ENCODE measurements at regions not wholly inside any gene's neighbourhood (a gene's known extent, or its start where the extent isn't known, plus 50 kb on each side); places are given as distances from the start of the nearest gene placed in this dataset.

DNA sequence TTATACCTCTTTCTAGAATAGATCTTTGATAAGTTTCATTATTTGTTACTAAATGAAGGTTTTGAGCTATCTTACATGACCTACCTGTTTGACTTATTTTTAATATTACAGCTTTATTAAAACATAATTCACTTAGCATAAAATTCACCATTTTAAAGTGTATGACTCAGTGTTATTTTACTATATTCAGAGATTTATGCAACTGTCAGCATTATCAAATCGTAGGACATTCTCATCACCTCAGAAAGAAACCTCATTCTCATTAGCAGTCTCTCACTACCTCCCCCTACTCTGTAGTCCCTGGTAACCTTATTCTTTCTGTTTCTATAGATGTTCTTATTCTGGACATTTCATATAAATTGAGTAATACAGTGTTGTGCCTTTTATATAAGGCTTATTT lies 207.9 kb upstream of the FOXP2 start:
- TF ChIP-seq, protein P1, sequence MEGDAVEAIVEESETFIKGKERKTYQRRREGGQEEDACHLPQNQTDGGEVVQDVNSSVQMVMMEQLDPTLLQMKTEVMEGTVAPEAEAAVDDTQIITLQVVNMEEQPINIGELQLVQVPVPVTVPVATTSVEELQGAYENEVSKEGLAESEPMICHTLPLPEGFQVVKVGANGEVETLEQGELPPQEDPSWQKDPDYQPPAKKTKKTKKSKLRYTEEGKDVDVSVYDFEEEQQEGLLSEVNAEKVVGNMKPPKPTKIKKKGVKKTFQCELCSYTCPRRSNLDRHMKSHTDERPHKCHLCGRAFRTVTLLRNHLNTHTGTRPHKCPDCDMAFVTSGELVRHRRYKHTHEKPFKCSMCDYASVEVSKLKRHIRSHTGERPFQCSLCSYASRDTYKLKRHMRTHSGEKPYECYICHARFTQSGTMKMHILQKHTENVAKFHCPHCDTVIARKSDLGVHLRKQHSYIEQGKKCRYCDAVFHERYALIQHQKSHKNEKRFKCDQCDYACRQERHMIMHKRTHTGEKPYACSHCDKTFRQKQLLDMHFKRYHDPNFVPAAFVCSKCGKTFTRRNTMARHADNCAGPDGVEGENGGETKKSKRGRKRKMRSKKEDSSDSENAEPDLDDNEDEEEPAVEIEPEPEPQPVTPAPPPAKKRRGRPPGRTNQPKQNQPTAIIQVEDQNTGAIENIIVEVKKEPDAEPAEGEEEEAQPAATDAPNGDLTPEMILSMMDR (IDR thresholded peaks at IDR 0.05; ENCODE audit: insufficient read depth in 1 of 2, low read depth in 1 of 2, low read length in 1 of 2, severe bottlenecking in 1 of 2, unreplicated experiment in 1 of 2): no peak
- no TSS peak for BruUV-seq (replicated peaks)
- Mint-ChIP-seq H3K4me1 (ENCODE audit: low read depth, unreplicated experiment) (no peaks in the 10 kb centered on the region), H3K9me3 (ENCODE audit: unreplicated experiment) (no peaks in the 10 kb centered on the region), H3K27ac (ENCODE audit: unreplicated experiment) (no peak overlapping the region), H3K36me3 (ENCODE audit: insufficient read depth, unreplicated experiment) (no peaks in the 10 kb centered on the region), H3K27me3 (ENCODE audit: insufficient read depth, unreplicated experiment) (peaks cover 4% of the 10 kb centered on the region), H3K4me3 (ENCODE audit: unreplicated experiment) (no peak overlapping the region)
- DNase-seq: no peak
- CTCF ChIA-PET: no interaction called here
- H3K27me3 ChIP-seq (replicated peaks; ENCODE audit: control insufficient read depth, insufficient read depth, low read length): no peaks in the 10 kb centered on the region
- POLR2A ChIA-PET: no interaction called here
- no peak overlapping the region for H3K4me3 ChIP-seq (ENCODE audit: low read depth, low read length)
- intact Hi-C loops (cut with micrococcal nuclease; ENCODE audit: unreplicated experiment): loop anchor here (5.0 kb wide), 1 partner anchor 69 kb away; no protein-coding TSS in a partner anchor
- no peaks in the 10 kb centered on the region for H3K36me3 ChIP-seq (ENCODE audit: control insufficient read depth, insufficient read depth, low read length)
- H3K9me3 ChIP-seq: no peaks in the 10 kb centered on the region
- H3K4me1 ChIP-seq: no peaks in the 10 kb centered on the region

DNA sequence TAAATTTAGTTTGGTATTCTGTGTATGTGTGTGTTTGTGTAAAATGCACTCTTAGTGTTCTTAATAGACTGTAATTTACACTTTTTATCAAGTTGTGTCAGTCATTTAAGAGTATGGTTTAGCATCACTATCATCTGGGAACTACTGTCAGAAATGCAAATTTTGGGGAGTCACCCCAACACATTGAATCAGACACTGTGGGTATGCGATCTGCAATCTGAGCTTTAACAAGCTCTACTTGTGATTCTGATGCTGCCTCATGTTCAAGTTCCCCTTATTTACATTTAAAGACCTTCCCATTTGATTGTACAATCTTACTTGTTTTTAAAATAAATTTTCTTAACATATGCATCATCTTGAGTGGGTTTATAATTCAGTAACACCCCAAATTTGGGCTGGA lies 218.1 kb upstream of the FOXP2 start:
- POLR2A ChIA-PET: no interaction called here
- no peak for DNase-seq
- Mint-ChIP-seq H3K27me3 (ENCODE audit: insufficient read depth, unreplicated experiment) (peaks cover 3% of the 10 kb centered on the region), H3K4me3 (ENCODE audit: unreplicated experiment) (no peak overlapping the region), H3K9me3 (ENCODE audit: unreplicated experiment) (no peaks in the 10 kb centered on the region), H3K4me1 (ENCODE audit: low read depth, unreplicated experiment) (no peaks in the 10 kb centered on the region), H3K36me3 (ENCODE audit: insufficient read depth, unreplicated experiment) (no peaks in the 10 kb centered on the region), H3K27ac (ENCODE audit: unreplicated experiment) (no peak overlapping the region)
- intact Hi-C loops (cut with micrococcal nuclease; ENCODE audit: unreplicated experiment): no loop called here
- Histone ChIP-seq H3K9me3 (no peaks in the 10 kb centered on the region), H3K36me3 (ENCODE audit: control insufficient read depth, insufficient read depth, low read length) (no peaks in the 10 kb centered on the region), H3K4me3 (ENCODE audit: low read depth, low read length) (no peak overlapping the region), H3K27me3 (replicated peaks; ENCODE audit: control insufficient read depth, insufficient read depth, low read length) (no peaks in the 10 kb centered on the region), H3K4me1 (no peaks in the 10 kb centered on the region)
- TF ChIP-seq, protein P1 (IDR thresholded peaks at IDR 0.05; ENCODE audit: insufficient read depth in 1 of 2, low read depth in 1 of 2, low read length in 1 of 2, severe bottlenecking in 1 of 2, unreplicated experiment in 1 of 2): no peak
- CTCF ChIA-PET: no interaction called here
- BruUV-seq (replicated peaks): no TSS peak

DNA sequence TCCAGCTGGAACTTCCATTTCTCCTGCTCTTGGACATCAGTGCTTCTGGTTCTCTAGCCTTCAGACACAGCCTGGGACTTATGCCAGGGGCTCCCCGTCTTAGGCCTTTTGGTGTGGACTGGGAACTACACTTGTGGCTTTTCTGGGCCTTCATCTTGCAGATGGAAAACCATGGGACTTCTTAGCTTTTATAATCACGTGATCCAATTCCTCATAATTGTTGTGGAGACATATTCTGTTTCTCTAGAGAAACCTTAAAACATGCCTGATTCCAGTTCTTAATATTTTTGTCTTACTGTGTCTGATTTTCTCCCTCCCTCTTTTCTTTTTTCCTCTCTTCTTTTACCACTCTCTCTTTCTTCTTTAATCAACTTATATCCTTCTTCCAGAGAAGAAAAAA lies 224.2 kb upstream of the FOXP2 start:
- ChIA-PET CTCF (no interaction called here), POLR2A (no interaction called here)
- Histone ChIP-seq H3K9me3 (no peaks in the 10 kb centered on the region), H3K4me1 (no peaks in the 10 kb centered on the region), H3K4me3 (ENCODE audit: low read depth, low read length) (no peak overlapping the region), H3K27me3 (replicated peaks; ENCODE audit: control insufficient read depth, insufficient read depth, low read length) (no peaks in the 10 kb centered on the region), H3K36me3 (ENCODE audit: control insufficient read depth, insufficient read depth, low read length) (no peaks in the 10 kb centered on the region)
- Mint-ChIP-seq H3K27me3 (ENCODE audit: insufficient read depth, unreplicated experiment) (peaks cover 3% of the 10 kb centered on the region), H3K27ac (ENCODE audit: unreplicated experiment) (no peak overlapping the region), H3K4me1 (ENCODE audit: low read depth, unreplicated experiment) (no peaks in the 10 kb centered on the region), H3K9me3 (ENCODE audit: unreplicated experiment) (no peaks in the 10 kb centered on the region), H3K36me3 (ENCODE audit: insufficient read depth, unreplicated experiment) (no peaks in the 10 kb centered on the region), H3K4me3 (ENCODE audit: unreplicated experiment) (no peak overlapping the region)
- intact Hi-C loops (cut with micrococcal nuclease; ENCODE audit: unreplicated experiment): no loop called here
- no peak for DNase-seq
- TF ChIP-seq, protein P1 (IDR thresholded peaks at IDR 0.05; ENCODE audit: insufficient read depth in 1 of 2, low read depth in 1 of 2, low read length in 1 of 2, severe bottlenecking in 1 of 2, unreplicated experiment in 1 of 2): no peak
- no TSS peak for BruUV-seq (replicated peaks)

Measured in Caco-2 (cell line).